Erythroblast (primary cell): ENCODE measurements at regions not wholly inside any gene's neighbourhood (a gene's known extent, or its start where the extent isn't known, plus 50 kb on each side); places are given as distances from the start of the nearest gene placed in this dataset.

ENCODE experiments used
- GATA1 ChIP-seq: IDR thresholded peaks from 2 replicates; pipeline ENCODE4 v1.6.1; 2011; ENCODE audit warnings: low read depth, mild to moderate bottlenecking, control low read depth, low read length, moderate library complexity
- POLR2A ChIP-seq: IDR thresholded peaks from 2 replicates; pipeline ENCODE4 v1.6.1; 2011; ENCODE audit warnings: mild to moderate bottlenecking, low read length

- TF ChIP-seq POLR2A, result no peak
- no peak for TF ChIP-seq GATA1
Measured at GRCh38 chr3:132980102-132980501, 58.1 kb upstream of the TMEM108 start.
